ENCODE measurements at regions not wholly inside any gene's neighbourhood (a gene's known extent, or its start where the extent isn't known, plus 50 kb on each side); places are given as distances from the start of the nearest gene placed in this dataset.

GRCh38 chr16:13478991-13479390 lies 441.0 kb upstream of the ERCC4 start (continued):
- TF ChIP-seq NBN (IDR thresholded peaks at IDR 0.05) (no peak), SMC3 (IDR thresholded peaks at IDR 0.05; ENCODE audit: borderline replicate concordance, low read length) (no peak), CHD2 (IDR thresholded peaks at IDR 0.05; ENCODE audit: borderline replicate concordance, low read depth, low read length) (no peak), RAD51 (IDR thresholded peaks at IDR 0.05) (no peak), CBFB (IDR thresholded peaks at IDR 0.05; ENCODE audit: low read depth) (no peak), BMI1 (IDR thresholded peaks at IDR 0.05; ENCODE audit: borderline replicate concordance) (no peak)

- Histone ChIP-seq H3K79me2 (ENCODE audit: control insufficient read depth, insufficient read depth, low read length) (no peaks in the 10 kb centered on the region), H3K4me2 (ENCODE audit: control insufficient read depth, insufficient read depth) (no peak overlapping the region), H3K4me3 (no peak overlapping the region), H3K36me3 (ENCODE audit: control insufficient read depth in 2 of 2, insufficient read depth in 2 of 2, low read length in 1 of 2) (no peaks in the 10 kb centered on the region), H3K4me1 (ENCODE audit: control insufficient read depth, insufficient read depth, low read length) (no peaks in the 10 kb centered on the region), H3K9me3 (replicated peaks; ENCODE audit: control insufficient read depth, insufficient read depth, low read length) (no peaks in the 10 kb centered on the region; the same call in 2 of the 3 replicates), H3K27ac (ENCODE audit: control insufficient read depth, insufficient read depth) (no peak overlapping the region), H2AFZ (ENCODE audit: control insufficient read depth, low read depth, low read length) (no peak overlapping the region), H4K20me1 (ENCODE audit: control insufficient read depth, insufficient read depth) (no peaks in the 10 kb centered on the region), H3K27me3 (replicated peaks in 1 of 2; ENCODE audit: control insufficient read depth in 2 of 2, insufficient read depth in 2 of 2, low read length in 1 of 2) (no peaks in the 10 kb centered on the region), H3K9ac (ENCODE audit: control insufficient read depth, insufficient read depth, low read length) (no peak overlapping the region)
- ChIA-PET POLR2A (no interaction called here), RAD21 (ENCODE audit: unreplicated experiment) (no interaction called here), SMC1A (ENCODE audit: uncharacterized antibody, unreplicated experiment) (interaction anchor here (1.6 kb wide), 1 partner anchor 13 kb away, joined by 5 read pairs; no protein-coding TSS in a partner anchor), CTCF (interaction anchor here (1.2 kb wide), 1 partner anchor 27 kb away, joined by 3 read pairs; no protein-coding TSS in a partner anchor)
- intact Hi-C loops (cut with micrococcal nuclease; ENCODE audit: unreplicated experiment) (no loop called here), in situ Hi-C loops (cut with MboI) (no loop called here)
- FAIRE-seq (no peak), ATAC-seq (no peak), DNase-seq (ENCODE audit: low read depth, low spot score) (no peak)
- 74% methylated on average over 7 of the region's 7 CpGs for WGBS (ENCODE audit: insufficient coverage, insufficient replicate concordance, low lambda C conversion rate, missing lambda C conversion rate)
- BruUV-seq (replicated peaks) = no TSS peak
- no peak for TF ChIP-seq ZNF592 (IDR thresholded peaks at IDR 0.05)
- no peak for TF ChIP-seq SKIL (IDR thresholded peaks at IDR 0.05; ENCODE audit: low read depth, poor library complexity, severe bottlenecking)
- TF ChIP-seq CREM (IDR thresholded peaks at IDR 0.05; ENCODE audit: low read depth) = no peak
- 0 out of 2 replicates have a peak, but pooled peaks have one; percentile 16 for TF ChIP-seq ATF7 (IDR thresholded peaks at IDR 0.05; ENCODE audit: low read depth)
- TF ChIP-seq ZNF622 (IDR thresholded peaks at IDR 0.05) = no peak
Measured at GRCh38 chr16:13479549-13479948, 440.4 kb upstream of the ERCC4 start.
